Ammon's horn (tissue), 1 donor: ENCODE measurements at regions not wholly inside any gene's neighbourhood (a gene's known extent, or its start where the extent isn't known, plus 50 kb on each side); places are given as distances from the start of the nearest gene placed in this dataset.
A peak's percentile ranks its signal among the peaks of the same experiment; 100 is the strongest.

ENCODE experiments used
- DNase-seq: peaks from one replicate; pipeline ENCODE4 v3.0.0-alpha.2; 2016; ENCODE audit warnings: low spot score

GRCh38 chr2:20523073-20523798 is 76.4 kb downstream of the RHOB start:
- no peak for DNase-seq

GRCh38 chr2:20523799-20524187 is 76.9 kb downstream of the RHOB start:
- DNase-seq, result no peak

GRCh38 chr2:20524412-20525040 is 77.7 kb downstream of the RHOB start:
- peak; percentile 74 for DNase-seq

GRCh38 chr2:20525041-20526035 is 78.5 kb downstream of the RHOB start:
- peak; percentile 39 for DNase-seq

GRCh38 chr2:20526160-20526559 is 79.3 kb downstream of the RHOB start:
- no peak for DNase-seq

DNA sequence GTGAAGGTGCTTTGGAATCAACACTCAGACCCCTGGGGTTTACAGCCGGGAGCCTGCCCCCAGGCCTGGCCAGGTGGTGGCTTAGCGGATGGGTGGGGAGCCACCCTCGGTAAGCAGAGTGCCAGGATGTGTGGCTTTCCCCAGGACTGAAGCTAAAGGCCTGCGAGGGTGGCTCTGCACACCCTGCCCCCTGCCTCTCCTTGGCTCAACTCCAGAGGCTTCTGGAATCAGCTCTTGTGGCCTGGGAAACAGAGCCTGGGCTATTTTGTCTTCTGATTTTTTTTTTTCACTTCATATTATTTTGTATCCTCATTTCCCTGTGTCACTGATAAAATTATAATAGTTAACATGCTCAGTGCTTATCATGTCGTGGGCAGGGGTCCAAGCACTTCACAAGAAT is 79.8 kb downstream of the RHOB start:
- peak; percentile 48 for DNase-seq

DNA sequence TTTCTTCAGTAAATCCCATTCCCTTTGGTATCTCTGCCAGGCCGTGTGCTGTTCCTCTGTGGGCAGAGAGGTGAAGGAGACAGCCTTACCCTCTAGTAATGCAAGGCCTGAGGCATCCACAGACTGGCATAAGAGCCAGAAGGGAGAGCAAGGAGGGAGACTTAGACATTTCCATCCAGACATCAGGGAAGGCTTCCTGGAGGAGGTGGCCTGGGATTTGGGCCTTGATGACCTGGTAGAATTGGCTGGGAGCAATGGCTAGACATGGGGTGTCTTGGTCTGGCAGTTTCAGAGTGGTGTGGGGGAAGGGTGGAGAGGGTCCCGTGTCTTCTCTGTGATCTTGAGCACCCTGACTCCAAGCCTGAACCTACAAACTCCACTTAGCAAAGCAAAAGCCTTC is 81.8 kb downstream of the RHOB start:
- DNase-seq, result no peak

- no peak for DNase-seq
These were observed 83.6 kb downstream of the RHOB start for GRCh38 chr2:20530520-20530919.

DNA sequence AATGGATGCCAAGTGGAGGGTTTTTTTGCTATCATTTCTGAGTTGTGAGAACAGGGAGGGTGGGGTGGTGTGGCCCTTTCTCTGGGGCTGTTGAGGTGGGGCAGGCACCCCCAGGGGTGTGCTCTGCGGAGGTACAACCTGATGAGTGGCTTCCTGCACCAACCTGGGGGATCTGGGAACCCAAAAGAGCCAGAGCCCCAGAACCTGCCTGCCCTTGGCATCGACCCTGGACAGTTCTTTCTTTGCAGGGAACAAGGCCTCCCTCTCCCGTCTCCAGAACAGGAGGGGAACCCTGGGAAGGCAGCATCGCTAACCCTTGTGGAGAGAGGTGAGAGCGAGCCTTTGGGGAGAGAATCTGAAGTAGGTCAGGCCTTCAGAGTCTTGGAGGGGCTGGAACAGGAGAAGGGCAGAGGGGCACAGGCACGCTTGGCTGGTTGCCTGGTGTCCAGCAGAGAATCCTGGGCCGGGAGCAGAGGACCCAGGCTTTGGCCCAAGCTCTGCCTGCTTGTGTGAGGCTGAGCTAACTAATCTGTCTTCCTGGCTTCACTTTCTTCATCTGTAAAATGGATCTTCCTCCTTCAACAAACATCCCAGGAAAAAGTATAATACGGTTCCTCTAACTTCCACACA is 84.9 kb downstream of the RHOB start:
- no peak for DNase-seq

DNA sequence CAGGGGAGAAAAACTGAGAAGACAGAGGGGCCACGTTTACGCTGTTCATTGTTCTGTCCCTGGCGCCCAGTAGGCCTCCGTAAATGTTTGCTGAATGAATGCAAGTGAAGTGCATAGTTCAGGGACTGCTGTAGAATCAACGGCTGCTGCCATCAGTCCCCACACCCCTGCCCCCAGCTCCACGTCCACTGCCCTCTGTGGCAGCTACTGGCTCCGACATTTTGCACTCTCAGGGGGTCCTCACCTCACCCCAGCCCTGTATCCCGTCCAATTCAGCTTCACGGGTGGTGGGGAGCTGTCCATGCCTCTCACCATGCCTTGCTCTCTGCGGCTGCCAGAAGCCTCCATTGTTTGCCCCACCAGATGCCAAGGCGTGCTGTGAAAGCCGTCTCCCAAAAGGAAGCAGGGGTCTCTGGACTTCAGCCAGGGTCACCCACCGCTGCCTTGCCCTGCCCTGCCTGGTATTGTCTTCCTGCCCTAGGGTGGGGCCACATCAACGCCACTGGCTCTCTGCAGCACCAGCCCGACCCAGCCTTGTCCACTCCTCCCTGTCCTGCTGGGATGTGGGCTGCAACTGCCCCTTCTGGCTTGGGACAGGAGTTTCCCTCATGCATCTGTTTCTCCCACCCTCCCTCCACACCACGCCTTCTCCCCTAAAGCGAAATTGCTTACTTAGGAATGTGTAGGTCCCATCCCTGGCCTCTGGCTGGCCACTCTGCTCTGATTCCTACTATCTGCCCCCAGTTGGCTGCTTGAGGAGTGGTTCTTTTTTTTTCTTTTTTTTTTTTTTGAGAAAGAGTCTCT is 86.0 kb downstream of the RHOB start:
- DNase-seq, result no peak

- no peak for DNase-seq
These were observed 87.2 kb downstream of the RHOB start for GRCh38 chr2:20533993-20534622.

- no peak for DNase-seq
These were observed 88.3 kb downstream of the RHOB start for GRCh38 chr2:20534913-20535801.

- DNase-seq, result peak; percentile 63
These were observed 89.9 kb downstream of the RHOB start for GRCh38 chr2:20536619-20537422.

DNA sequence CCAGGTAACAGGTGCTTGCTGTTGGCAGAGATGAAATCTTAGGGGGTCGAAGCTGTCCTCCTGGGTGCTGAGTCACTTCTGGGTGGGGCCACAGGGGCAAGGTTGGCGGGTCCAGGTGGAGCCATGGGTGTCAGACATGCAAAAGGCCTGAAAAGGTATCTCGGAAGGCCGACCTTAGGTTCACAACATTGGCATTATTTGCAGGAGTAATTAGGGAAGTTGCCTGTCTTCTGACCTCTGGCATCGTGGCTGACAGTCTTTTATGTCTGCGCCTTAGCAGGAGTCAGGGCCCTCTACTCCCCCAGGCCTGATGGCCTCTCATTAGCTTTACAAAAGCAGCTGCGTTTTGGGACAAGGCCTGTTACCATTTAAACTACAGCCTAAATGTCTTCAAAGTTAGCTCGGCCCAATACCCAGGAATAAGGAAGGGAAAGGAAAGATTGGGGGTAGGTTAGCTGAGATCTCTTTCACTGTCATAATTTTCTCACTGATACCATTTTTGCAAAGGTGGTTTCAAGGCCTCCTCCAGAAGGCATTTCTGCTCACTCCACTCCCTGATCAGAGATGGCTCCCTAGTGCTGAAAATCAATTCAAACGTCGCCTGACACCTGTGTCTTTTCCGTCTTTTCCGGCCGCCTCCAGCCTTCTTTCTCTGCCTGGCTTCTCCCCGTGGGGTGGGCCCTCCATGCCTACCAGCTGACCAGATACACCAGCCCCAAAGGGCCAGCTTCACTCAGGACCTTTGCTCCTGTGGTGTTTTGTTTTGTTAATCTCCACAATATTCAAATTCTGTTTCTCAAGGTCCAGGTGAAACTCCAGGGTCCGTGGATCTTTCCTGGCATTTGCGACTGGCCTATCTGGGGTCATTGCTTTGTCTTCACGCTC is 90.8 kb downstream of the RHOB start:
- DNase-seq, result no peak

- DNase-seq, result no peak
These were observed 91.6 kb downstream of the RHOB start for GRCh38 chr2:20538308-20539132.

DNA sequence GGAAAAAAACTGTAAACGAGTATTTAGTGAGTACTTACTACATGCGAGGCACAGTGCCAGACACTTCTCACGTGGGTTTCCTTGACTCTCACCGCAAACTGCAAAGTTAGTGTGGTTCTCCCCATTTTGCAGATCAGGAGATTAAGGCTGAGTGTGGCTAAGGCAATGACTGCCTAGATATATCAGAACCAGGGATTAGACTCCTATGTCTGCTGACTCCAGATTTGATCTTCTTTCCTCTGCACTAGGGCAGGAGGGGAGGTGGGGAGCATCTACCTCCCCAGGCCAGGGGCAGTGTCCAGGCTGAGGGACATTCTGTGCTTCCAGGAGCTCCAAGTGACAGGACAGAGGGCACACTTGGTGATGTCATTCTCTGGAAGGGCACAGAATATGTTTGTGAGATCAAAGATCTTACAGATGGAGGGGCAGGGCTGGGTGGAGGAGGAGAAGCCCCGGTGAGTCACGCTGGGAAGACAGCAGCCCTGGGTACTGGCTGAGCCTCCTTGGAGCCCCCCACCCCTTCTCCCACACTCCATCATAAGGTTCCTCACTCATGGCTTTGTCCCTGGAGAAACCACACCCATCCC is 92.4 kb downstream of the RHOB start:
- no peak for DNase-seq
